ENCODE measurements at regions not wholly inside any gene's neighbourhood (a gene's known extent, or its start where the extent isn't known, plus 50 kb on each side); places are given as distances from the start of the nearest gene placed in this dataset.

DNA sequence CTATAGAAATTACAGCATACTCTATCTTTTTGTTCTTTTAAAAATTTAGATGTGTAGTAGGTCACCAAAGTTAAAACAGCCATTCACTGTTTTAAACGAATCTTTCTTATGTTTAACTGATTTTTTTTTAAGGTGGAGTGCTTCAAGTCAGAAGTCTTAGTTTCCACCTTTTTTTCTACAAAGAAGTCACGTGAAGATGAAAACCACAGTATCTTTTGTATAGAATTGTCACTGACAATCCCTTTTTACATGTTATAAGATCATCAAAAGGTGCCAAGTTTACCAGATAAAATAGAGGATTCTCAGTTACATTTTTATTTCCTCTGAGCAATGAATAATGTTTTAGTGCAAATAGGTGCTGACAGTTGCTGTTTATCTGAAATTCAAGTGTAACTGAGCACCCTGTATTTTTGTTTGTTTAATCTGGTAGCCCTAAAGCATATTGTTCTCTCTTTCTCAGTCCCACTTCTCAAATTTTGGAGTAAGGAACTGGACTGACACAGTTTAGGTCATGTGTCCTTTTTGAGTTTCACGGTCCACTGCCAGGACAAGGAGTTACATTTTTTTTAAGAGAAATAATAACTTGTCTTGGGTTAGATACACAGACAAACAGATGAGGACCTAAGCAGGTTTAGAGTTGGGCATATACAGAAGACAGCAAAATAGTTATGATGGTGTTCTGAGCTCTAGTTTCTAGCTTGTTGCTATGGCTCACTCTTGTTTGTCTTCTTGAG lies 233.2 kb upstream of the MBL2 start:
- no peak for DNase-seq (ENCODE audit: low spot score)

DNA sequence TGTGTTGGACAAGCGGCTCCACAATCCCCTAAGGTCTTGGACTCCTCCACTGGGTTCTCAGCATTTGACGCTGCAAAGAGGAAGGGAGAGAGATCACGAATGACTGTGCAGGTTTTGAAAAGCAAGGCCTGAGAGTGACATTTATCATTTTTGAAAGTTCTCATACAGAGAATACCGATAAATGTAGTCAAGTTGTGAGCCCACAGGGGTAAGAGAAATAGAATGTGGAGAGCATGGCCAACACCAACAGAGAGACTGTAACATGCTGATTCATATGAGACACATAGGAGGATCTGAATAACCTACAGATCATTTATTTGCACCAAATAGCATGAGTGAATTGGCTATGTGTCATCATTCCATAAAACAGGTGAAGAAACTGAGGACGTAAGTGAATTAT lies 230.5 kb upstream of the MBL2 start:
- DNase-seq (ENCODE audit: low spot score): no peak

DNA sequence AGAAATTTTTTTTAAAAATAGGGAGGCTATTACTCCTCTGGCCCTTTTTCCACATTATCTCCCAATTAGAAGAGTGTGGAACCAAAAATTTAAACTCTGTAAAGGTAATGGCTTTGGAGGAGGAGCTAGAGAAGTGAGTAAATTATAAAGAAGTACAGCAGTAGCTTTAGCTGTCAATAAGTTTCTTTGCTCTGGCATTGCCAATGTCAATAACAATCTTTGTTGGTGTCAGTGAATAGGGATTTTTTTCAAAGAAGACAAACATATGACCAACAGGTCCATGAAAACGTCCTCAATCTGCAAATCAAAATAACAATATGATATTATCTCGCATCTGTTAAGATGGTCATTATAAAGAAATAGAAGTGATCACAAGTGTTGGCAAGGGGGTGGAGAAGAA lies 227.1 kb upstream of the MBL2 start:
- DNase-seq (ENCODE audit: low spot score): no peak

DNA sequence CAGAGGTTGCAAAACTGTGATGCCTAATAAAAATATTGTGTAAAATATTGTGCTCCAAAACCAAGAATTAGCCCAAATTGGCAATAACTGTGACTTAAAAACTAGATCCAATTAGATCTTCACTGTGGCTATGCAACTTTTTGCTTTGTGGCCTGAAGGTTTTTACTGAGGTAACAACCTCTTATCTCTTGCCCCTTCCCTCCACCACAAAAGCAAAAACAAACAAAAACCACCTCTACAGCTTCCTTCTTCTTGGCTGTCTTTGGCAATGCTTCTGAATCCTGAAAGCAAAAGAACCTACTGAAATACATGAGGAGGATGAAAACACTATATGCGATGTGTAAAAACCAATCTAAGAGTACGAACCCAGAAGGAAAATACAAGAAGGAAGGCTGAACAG lies 226.7 kb upstream of the MBL2 start:
- DNase-seq (ENCODE audit: low spot score): no peak

DNA sequence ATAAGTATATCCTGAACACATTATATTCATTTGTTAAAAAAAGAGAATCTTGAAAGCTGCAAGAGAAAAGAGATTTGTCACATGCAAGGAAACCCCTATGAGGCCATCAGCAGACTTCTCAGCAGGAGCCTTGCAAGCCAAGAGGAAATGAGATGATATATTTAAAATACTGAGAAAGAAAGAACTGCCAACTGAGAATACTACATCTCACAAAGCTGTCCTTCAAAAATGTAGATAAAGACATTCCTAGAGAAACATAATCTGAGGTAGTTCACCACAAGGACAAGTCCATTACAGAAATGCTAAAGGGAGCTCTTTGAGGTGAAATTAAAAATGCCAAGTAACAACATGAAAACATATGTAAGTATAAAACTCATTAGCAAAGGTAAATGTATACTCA lies 224.4 kb upstream of the MBL2 start:
- DNase-seq (ENCODE audit: low spot score): no peak

DNA sequence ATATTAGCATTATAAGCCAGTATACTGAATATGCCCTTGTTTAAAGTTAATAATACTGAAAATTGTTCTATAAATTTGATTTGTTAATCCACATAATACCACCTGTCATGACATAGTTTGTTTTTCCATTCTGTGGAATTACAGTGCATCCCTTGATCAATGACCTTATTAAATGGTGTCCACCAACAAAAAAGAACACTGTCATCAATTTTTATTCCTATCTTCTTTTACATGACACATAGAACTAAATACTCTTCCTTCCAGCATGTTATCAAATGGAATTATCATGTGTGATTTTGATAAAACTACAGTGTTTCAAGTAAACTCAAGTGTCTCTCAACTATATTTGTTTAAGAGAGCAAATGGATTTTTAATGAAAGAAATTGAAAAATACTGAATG lies 221.8 kb upstream of the MBL2 start:
- no peak for DNase-seq (ENCODE audit: low spot score)

DNA sequence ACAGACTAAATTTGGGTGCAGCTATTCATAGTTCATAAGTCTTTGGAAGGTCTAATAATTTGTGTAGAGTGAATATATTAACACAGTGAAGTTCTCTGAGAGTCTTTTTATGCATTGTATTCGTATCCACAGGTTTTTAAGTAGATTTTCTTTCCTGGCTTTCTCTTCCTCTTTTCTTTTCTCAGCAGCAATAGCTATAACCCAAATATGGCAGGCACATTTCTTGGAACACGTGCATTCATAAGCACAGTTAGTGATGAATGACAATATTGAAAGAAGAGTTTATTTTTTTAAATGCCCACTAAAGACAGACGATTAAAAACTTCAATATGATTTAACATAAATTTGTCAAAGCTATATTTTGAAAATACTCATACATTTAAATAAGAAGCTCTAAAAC lies 220.5 kb upstream of the MBL2 start:
- DNase-seq (ENCODE audit: low spot score): no peak

DNA sequence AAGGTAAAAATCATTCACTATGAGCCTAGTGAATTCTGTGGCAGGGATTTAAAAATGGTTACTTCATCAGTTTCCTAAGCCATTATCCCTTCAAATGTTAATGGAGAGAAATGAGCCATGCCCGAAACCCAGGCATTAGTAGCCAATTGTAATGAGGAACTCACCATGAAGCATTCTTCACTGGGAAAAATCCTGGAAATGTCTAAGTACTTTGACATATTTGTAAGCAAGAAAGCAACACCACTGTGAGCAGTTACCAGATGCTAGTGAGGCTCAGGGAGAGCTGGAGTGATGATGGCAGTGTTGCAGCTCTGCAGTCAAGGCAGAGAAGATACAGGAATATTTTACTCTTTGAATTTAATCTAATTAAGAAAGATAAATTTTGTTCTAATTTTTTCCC lies 220.0 kb upstream of the MBL2 start:
- DNase-seq (ENCODE audit: low spot score): no peak

DNA sequence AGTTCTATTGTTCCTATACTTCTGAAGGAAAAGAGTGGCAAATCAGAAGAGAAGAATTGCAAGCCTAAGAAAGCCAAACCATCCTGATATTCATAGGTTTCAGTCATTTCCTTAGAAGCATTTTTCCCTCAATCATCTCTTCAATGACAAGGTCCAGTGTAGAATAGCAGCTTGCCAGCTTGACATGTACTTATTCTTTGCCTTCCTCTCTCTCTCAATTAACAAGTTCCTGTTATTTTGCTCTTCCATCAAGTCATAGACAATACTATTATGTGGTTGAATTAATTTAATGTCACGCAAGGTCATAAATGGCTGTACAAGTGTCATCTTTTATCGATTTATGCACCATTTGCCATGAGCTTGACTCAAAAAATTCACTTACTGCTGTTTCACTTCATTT lies 216.3 kb upstream of the MBL2 start:
- no peak for DNase-seq (ENCODE audit: low spot score)

DNA sequence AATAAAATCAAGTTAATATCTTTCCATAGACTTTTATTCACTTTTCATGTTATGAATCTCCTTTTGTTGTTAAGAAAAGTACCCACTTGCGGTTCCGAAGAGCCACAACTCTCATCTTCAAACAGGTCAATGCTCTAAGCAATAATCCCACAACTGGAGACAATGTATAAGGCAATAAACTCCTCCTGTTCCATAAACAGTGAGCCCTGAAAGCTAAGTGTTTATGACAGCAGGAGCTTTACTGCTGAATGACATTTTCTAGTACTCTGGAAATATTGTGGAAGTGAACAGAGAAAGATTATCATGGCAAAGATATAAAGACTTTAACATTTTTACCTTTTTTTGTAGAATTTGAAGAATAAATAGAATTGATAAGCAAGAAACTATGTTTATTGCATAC lies 213.5 kb upstream of the MBL2 start:
- no peak for DNase-seq (ENCODE audit: low spot score)

DNA sequence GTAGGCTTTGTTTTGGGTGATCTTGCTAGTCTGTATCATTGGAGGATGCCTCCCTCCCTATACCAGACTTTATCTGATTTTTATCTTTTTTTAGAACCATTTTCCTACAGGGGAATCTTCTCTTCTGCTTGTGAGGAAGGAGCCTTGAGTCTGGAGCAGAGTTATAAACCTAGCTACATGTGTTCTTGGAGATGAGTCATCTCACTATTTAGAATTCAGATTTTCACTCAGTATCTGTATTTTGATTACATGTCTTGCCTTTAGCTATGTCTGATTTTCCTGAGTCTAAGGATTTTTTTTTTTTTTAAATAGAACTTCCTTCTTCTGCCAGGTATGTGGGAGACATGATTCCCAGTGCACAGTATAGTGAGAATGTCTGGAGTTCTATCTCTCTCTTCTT lies 211.6 kb upstream of the MBL2 start:
- DNase-seq (ENCODE audit: low spot score): no peak

DNA sequence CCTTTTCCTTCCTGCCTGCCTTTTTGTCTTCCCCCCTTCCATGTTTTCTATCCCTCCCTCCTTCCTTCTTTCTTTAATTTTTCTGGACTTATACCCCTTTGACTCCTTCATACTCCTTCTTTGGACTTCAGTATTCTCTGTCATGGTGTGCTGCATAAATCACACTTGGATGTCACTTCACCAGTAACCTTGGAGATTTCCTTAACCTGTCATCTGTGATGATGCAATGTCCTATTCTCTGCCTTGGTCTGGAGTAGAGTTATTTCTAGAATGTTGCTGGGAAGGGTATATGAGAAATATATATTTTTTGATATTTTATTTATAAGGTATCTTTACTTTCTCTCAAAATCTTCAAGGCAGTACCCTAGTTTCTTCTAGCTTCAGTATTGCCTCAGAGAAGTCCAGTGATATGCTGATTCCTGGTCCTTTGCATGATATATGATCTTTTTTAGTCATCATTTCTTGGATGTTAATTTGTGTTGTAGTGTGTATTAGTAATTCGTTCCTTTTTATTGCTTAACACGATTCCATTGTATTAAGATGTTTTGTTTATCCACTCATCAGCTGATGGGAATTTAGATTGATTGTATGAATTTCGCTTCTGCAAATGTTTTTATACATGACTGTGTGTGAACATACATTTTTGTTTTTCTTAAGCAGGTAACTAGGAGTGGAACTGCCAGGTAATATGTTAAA lies 206.9 kb upstream of the MBL2 start:
- DNase-seq (ENCODE audit: low spot score): no peak

DNA sequence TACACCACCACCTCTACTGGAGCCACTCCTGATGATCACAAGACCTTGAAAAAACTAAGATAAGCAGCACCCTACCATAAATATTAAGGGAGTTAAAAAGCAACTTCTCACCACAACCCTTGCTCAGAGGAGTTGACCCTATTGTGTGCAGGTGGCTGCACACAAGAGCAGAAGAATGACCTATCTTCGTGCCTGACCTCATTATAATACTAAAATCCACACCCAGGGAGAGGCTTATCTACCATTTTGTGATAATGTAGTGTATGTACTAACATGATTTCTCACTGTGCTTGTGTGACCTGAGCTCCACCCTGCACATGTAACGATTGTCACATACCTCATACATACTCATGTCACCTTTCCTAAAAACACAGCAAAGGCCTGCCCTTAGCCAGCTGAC lies 205.0 kb upstream of the MBL2 start:
- DNase-seq (ENCODE audit: low spot score): no peak

DNA sequence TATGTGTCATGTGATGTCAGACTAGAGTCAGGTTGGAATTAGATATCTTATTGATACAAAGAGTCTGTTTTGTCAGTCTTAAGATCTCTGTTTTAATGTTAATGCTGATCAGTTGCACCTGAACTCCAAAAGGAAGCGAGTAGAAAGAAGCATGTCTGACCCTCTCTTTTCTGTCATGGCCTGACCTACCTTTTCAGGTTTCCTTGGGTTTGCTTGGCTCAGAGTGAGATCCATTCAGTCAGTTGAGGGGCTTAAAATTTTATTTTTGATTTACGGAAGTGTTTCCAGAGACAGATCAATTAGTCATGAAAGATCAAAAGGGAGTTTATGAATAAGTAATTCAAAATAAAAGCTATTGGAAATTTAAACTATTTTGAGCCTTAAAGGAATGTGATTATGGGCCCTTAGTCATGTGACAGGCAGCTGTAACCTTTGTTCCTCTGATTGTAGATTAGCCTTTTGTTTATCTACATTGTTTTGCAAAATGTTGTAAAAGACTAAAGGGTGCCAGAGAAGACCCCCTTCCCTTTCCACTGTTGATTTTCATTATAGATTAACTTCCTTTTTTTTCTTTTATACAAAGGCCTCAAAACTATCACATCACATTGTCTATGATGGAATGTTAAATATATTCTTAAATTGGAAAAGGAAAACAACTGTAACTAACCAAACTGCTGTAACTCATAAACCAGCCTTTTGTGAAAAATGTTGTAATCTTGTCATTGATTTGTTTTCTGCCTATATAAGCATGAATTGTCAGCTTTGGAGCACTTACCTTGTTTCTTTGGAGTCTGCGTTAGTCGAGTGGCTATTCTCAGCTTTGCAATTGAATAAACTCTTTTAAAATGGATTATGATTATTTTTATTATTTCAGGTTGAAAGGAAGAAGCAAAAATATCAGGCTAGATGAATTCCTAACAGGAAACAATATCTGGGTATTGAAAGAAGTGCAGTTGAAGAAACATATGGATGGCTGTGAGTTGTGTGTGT lies 195.5 kb upstream of the MBL2 start:
- no peak for DNase-seq (ENCODE audit: low spot score)

DNA sequence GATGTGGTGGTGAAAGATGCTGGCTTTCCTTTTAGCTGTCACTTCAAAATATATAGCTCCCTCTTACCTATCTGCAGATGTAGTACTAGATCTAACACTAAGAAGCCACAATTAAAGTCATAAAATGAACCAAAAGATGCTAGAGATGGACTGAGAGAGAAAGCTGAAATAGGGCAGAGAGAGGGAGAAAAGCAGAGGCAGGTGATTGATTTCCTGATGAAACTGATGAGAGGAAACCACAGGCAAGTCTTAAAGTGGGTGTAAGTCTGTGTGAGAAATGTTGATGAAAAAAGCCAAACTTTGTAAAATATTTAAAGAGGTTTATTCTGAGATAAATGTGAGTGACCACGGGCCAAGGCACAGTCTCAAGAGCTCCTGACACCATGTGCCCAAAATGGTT lies 194.3 kb upstream of the MBL2 start:
- DNase-seq (ENCODE audit: low spot score): no peak

DNA sequence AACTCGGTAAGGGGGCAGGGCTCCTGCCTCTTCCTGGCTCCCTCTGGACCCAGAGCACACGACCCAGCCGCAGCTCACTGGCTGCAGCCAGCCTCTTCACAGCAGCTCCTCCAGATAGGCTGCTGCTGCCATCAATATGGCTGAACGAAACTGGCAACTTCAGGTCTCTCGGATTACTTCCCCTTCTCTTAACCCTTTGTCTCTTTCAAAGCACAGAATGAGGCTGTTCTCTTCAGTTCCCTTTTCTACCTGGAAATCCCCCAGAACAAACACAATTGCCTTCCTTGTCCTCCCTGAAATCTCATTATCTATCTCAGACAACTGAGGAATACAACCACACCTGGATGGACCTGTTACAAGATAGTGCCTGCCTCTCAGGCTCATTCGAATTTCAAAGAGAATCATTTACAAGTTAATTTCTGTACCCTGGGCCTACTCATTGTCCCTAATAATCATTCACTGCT lies 193.4 kb upstream of the MBL2 start:
- DNase-seq (ENCODE audit: low spot score): no peak

DNA sequence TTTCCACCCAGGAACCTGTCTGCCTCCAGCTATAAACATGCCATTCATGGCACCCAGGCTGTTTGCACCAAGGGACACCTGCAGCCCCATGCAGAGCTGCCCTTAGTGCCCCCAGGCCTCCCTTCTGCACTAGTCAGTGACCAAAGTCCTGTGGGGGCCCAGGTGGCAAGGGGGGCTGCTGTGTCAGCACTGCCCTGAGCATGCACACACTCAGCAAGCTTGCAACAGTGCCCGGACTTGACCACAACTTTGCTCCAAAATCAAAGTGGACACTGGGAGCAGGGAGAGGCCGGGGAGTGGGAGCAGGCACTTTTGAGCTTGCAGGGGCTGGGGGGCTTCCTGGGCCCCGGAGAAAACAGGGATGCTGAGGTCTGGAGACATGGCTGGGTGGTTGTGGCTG lies 192.9 kb upstream of the MBL2 start:
- DNase-seq (ENCODE audit: low spot score): no peak

DNA sequence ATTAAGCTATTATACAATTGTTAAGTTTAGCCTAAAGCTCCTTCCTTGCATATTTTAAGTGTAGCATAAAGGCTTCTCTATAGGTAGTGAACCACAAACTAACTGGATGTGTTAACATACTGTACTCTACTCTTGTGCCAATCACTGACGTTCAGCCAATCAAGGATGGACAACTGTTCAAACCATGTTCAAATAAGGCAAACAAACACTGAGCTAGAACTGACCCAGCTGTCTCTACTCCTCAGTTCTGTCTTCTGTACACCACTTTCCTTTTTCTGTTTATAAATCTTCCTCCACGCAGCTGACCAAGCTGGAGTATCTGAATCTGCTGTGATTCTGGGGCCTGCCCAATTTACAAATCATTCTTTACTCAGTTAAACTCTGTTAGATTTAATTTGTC lies 188.7 kb upstream of the MBL2 start:
- DNase-seq (ENCODE audit: low spot score): no peak

DNA sequence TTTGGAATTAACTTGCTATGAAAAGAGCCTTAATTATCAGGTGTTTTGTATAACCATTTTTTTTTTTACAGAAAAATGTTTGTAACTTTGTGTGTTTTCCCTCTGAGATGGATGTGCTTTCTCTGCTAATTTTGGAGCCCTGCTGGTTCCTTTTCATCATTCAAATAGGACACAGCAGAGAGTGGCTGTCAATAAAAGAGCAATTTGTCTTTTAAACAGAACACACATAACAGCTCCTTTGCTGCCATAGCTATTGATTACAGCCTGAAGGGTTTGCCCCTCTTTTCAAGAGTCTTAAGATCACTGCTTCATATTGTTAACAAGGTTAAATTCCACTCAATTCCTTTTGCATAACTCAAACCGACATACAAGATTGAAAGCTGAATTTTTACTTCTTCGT lies 187.2 kb upstream of the MBL2 start:
- no peak for DNase-seq (ENCODE audit: low spot score)

DNA sequence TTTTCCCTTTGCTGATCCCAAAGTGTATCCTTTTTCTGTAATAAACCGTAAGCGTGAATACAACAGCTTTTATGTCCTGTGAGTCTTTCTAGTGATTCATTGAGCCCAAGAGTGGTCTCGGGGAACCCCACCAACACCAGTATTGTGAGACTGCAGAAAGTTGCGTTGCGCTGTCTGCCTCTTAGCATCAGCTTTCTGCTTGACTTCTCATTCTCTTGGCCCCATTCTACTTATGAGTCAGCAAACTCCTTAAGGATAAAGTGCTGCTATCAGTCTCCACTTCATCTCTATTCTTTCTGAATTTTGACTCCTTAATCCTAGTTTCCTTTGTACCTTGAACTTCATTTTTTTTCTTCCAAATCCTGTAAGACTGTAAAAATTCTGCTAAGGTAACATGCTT lies 184.3 kb upstream of the MBL2 start:
- DNase-seq (ENCODE audit: low spot score): no peak

DNA sequence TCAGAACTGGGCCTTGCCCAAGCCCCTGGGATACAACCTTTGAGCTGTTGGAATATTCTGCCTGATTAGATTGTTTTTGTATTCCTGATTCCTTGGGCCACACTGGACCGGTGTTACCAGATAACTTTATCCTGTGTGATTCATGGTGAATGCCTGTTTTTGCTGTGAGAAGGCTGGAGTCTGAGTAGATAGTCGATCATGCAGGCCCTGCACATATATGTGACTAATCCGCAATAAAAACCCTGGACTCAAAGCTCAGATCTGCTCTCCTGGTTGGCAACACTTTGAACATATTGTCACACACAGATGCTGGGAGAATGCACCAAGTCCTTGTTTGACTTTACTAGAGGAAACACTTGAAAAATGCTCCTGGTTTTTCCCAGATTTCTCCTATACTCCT lies 183.9 kb upstream of the MBL2 start:
- DNase-seq (ENCODE audit: low spot score): no peak

DNA sequence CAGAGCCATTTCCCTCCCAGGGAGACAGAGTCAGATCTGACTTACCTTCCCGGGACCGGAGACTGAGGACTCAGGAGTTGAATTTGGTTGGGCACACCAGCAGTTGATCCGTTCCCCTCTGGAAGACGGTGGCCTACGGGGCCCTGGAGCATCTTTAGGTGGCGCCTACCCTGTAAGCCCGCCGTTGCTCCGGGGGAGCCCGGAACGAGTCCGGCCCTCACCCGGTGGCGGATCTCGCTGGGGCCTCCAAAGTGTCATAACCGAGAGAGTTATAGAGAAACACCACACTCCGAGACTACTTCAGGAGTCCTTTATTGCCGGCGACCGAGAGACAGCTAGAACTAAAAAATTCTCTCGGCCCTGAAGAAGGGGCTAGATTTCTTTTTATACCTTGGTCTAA lies 182.8 kb upstream of the MBL2 start:
- no peak for DNase-seq (ENCODE audit: low spot score)

DNA sequence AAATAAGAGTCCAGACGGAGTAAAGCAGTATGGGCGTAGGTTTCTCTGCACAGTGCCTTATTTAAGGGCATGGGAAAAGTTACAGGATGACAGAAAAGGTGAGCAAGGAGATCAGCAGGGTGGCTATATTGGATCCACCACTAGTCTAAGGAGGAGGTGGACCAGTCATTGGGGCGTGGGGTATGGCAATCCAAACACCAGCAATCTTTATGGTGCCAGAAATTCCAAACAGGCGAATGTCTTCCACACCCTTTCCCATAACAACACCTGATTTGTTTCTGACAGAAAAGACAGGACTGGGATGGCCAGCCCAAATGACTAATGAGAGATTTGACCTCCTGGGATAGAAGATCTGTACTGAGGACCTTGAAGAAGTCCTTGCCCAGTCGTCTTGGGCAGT lies 181.8 kb upstream of the MBL2 start:
- no peak for DNase-seq (ENCODE audit: low spot score)
